ENCODE measurements at regions not wholly inside any gene's neighbourhood (a gene's known extent, or its start where the extent isn't known, plus 50 kb on each side); places are given as distances from the start of the nearest gene placed in this dataset.
"Not testable (repeated sequence)": the region's sequence is repeated elsewhere in the genome, so short reads cannot be mapped to it uniquely, and the experiment has no call there.

- no peak for DNase-seq
These were observed 759.2 kb upstream of the SLITRK1 start for GRCh38 chr13:84641491-84641890.

GRCh38 chr13:84640691-84641090 lies 758.4 kb upstream of the SLITRK1 start:
- no peak for DNase-seq

- no peak for DNase-seq
These were observed 748.2 kb upstream of the SLITRK1 start for GRCh38 chr13:84630476-84630875.

- no peak for DNase-seq
These were observed 734.6 kb upstream of the SLITRK1 start for GRCh38 chr13:84616864-84617263.

GRCh38 chr13:84609716-84610115 lies 727.4 kb upstream of the SLITRK1 start:
- no peak for DNase-seq

- no peak for DNase-seq
These were observed 725.2 kb upstream of the SLITRK1 start for GRCh38 chr13:84607261-84608013.

DNA sequence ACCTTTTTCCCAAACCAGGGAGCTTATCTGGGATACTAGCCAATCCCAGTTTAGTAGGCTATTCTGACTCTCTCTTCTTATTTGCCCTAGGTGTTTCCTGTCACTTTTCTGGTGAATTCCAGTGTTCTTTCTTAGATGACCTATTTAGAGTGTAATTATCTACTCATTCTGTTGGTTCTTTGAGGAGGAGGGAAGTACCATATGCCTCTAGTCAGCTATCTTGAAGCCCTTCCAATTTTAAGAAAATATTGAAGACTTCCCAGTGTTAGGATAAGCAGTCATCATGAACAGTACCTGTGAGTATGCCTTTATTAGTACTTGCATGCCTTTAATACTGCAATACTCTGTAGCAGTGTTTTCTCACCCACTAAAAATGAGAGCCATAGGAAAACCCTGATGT lies 724.3 kb upstream of the SLITRK1 start:
- no peak for DNase-seq

- DNase-seq: no peak
These were observed 723.7 kb upstream of the SLITRK1 start for GRCh38 chr13:84605927-84606326.

GRCh38 chr13:84591444-84591843 lies 709.2 kb upstream of the SLITRK1 start:
- no peak for DNase-seq

DNA sequence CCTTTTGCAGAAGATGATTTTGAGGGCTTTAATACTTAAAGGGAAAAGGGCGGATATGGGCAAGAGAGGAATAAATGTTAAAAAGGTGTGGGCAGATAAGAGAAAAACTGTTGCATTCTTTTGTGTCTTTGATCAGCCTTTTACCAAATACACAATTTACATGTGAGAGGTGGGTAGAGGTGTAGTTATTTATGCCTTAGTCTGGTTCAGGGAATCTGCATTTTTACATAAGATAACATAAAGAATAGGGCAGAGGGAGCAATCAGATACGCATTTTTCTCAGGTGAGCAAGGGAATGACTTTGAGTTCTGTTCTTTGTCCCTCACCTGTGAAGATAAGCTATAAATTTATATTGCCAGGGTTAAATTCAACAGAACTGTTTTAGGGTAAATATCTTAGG lies 708.4 kb upstream of the SLITRK1 start:
- no peak for DNase-seq

DNA sequence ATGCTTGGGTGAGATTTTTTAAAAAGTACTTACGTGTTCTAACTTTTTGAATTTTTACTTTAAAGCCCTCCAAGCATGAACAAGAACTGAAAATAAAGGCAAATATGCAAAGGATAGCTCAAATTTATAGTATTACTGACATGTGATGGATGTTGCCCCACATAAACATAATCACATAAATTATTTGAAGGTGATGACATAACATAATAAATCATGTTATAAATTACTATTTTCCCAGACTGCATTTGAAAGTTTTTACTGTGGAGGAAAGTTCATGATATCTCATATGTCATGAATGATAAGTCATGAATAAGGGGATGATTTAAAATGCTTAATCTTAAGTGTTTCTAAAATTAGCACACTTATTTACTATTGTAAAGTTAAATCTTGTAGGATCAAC lies 705.7 kb upstream of the SLITRK1 start:
- no peak for DNase-seq

- not testable (repeated sequence) for DNase-seq
These were observed 697.6 kb upstream of the SLITRK1 start for GRCh38 chr13:84579901-84580300.

- no peak for DNase-seq
These were observed 692.6 kb upstream of the SLITRK1 start for GRCh38 chr13:84574851-84575250.

DNA sequence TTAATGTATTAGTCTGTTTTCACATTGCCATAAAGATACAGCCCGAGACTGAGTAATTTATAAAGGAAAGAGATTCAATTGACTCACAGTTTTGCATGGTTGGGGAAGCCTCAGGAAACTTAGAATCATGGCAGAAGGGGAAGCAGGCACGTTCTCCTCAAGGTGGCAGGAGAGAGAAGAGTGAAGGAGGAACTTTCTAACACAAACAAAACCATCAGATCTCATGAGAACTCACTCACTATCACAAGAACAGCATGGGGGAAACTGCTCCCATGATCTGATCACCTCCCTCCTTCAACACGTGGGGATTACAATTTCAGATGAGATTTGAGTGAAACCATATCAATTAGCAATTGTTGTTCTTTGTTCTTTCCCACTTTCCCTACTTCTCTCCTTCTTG lies 689.0 kb upstream of the SLITRK1 start:
- no peak for DNase-seq

- DNase-seq: no peak
These were observed 688.6 kb upstream of the SLITRK1 start for GRCh38 chr13:84570831-84571230.

GRCh38 chr13:84569366-84569765 lies 687.1 kb upstream of the SLITRK1 start:
- DNase-seq: no peak

DNA sequence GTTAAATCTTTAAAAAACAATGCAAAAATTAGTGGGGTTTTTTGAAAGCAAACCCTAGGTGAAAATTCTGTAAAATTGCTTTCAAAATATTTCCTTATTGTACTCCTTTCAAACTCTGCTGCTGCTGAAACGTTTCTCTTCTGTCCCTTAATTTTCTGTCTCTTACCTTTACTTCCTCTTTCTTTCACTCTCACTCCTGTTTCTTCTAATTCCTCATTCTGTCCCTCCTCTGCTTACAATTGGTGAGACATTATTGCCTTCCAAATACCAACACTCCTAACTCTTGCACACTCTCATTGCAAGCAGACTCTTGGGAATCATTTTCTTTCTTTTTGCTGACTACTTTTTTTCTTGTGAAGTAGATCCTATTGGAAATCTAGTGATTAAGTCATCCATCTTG lies 685.6 kb upstream of the SLITRK1 start:
- no peak for DNase-seq

- DNase-seq: no peak
These were observed 684.5 kb upstream of the SLITRK1 start for GRCh38 chr13:84566780-84567179.

GRCh38 chr13:84563611-84564010 lies 681.3 kb upstream of the SLITRK1 start:
- DNase-seq: no peak

- DNase-seq: no peak
These were observed 671.0 kb upstream of the SLITRK1 start for GRCh38 chr13:84553227-84553626.

DNA sequence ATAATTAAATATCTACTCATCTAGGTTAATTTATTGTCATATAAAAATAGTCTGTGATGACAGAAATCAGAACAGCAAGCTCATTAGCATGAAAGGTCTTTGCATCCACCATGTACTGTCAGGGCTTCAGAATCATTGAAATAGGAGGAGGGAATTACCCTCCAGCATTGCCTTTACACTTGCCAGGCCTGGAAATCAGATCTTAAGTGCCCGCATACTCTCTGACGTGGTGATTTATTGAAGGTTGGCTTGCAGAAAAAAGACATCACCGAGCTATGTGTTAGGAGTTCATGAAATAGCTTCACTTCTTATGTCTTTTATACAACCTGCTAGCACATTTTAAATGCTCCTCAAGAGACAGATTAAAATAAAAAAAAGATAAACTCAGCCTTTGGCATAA lies 661.7 kb upstream of the SLITRK1 start:
- no peak for DNase-seq

GRCh38 chr13:84542348-84542747 lies 660.1 kb upstream of the SLITRK1 start:
- DNase-seq: no peak

DNA sequence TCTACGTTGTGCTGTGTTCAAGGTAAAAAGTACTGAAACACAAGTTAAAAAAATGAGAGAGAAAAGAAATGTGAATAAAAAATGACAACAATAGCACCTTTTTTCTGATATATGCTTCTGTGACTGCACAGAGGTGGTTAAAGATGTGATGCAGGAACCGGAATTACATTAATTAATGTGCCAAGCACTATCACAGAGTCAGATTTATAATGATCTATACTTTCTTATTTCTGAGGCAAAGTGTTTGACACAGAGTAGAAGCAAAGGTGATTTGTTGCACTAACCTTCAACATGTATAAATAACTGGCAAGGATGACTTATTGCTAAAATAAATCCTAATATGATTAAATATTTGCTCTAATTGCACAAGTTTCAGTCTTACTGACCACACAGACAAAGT lies 654.6 kb upstream of the SLITRK1 start:
- DNase-seq: no peak

- DNase-seq: no peak
These were observed 646.3 kb upstream of the SLITRK1 start for GRCh38 chr13:84528408-84529070.

- no peak for DNase-seq
These were observed 643.6 kb upstream of the SLITRK1 start for GRCh38 chr13:84525865-84526264.
